PFSK-1 (cell line): ENCODE measurements at regions not wholly inside any gene's neighbourhood (a gene's known extent, or its start where the extent isn't known, plus 50 kb on each side); places are given as distances from the start of the nearest gene placed in this dataset.

Source experiments
- FOXP2 ChIP-seq: optimal IDR thresholded peaks from 2 replicates; pipeline ENCODE3; 2011; ENCODE audit warnings: borderline replicate concordance, control low read depth, inconsistent platforms; ENCODE audit not compliant: insufficient read depth; ENCODE audit errors: extremely low read length, extremely low read depth
- POLR2AphosphoS5 ChIP-seq: IDR thresholded peaks from 2 replicates; pipeline ENCODE4 v1.6.1; 2012; ENCODE audit warnings: low read depth, mild to moderate bottlenecking, control low read depth, low read length, moderate library complexity
- SIN3A ChIP-seq: IDR thresholded peaks from 2 replicates; pipeline ENCODE4 v1.6.1; 2012; ENCODE audit warnings: mild to moderate bottlenecking, low read length, moderate library complexity, borderline replicate concordance; ENCODE audit not compliant: insufficient read depth
- TAF1 ChIP-seq: IDR thresholded peaks from 2 replicates; pipeline ENCODE4 v1.6.1; 2012; ENCODE audit warnings: low read length, control low read depth, borderline replicate concordance; ENCODE audit not compliant: insufficient read depth
- TF ChIP-seq, protein P1 (sequence below), 2 experiments: IDR thresholded peaks; 2 replicates each; pipeline versions ENCODE4 v1.6.1 to v1.8.0; 2011 to 2012; ENCODE audit warnings: low read depth in 2 of 2, low read length in 2 of 2, control low read depth in 1 of 2, inconsistent platforms in 1 of 2, mild to moderate bottlenecking in 1 of 2, moderate library complexity in 1 of 2; ENCODE audit not compliant: insufficient read depth in 1 of 2

DNA sequence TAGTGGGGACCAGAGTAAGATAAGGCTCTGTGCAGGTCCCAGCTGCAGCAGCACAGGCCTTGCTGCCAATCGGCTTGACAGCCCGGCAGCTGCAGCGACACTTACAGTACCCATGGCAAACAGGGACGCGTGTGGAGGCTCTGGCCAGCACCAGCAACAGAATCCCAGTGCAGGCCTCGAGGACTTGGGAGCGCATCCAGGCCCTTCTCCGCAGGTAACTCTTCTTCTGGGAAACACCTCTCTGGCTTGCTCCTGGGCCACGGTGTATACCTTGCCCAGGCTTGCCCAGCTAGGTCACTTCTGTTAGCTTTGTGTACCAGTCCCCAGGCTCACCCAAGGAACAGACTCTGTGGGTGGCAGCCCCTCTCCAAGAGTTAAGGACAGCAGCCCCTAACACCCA is 126.7 kb downstream of the CTTN start:
- TF ChIP-seq, protein P1, sequence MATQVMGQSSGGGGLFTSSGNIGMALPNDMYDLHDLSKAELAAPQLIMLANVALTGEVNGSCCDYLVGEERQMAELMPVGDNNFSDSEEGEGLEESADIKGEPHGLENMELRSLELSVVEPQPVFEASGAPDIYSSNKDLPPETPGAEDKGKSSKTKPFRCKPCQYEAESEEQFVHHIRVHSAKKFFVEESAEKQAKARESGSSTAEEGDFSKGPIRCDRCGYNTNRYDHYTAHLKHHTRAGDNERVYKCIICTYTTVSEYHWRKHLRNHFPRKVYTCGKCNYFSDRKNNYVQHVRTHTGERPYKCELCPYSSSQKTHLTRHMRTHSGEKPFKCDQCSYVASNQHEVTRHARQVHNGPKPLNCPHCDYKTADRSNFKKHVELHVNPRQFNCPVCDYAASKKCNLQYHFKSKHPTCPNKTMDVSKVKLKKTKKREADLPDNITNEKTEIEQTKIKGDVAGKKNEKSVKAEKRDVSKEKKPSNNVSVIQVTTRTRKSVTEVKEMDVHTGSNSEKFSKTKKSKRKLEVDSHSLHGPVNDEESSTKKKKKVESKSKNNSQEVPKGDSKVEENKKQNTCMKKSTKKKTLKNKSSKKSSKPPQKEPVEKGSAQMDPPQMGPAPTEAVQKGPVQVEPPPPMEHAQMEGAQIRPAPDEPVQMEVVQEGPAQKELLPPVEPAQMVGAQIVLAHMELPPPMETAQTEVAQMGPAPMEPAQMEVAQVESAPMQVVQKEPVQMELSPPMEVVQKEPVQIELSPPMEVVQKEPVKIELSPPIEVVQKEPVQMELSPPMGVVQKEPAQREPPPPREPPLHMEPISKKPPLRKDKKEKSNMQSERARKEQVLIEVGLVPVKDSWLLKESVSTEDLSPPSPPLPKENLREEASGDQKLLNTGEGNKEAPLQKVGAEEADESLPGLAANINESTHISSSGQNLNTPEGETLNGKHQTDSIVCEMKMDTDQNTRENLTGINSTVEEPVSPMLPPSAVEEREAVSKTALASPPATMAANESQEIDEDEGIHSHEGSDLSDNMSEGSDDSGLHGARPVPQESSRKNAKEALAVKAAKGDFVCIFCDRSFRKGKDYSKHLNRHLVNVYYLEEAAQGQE (IDR thresholded peaks at IDR 0.05; ENCODE audit: insufficient read depth in 1 of 2, low read depth in 2 of 2, low read length in 2 of 2): no peak
- TF ChIP-seq FOXP2: no peak
- TF ChIP-seq POLR2AphosphoS5: no peak
- TF ChIP-seq TAF1: no peak
- TF ChIP-seq SIN3A: no peak

DNA sequence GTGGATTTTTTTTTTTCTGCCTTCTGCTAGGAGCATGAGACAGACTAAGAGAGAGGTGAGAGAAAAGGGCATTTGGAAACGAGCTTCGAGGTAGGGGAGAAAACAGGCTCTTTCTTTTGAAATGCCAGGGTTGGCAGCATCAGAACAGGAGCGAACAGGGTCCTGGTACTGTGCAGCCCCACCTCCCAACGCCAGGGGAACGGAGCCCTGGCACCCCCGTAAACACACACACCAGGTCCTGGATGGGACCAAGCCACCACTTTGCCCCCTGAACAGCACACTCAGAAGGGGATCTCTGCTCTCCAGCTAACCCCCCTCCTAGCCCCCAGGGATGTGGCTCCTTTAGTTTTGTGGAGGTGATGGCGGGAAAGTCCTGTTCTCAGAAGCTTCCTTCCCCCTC is 127.1 kb downstream of the CTTN start:
- no peak for TF ChIP-seq SIN3A
- no peak for TF ChIP-seq TAF1
- TF ChIP-seq POLR2AphosphoS5: no peak
- TF ChIP-seq FOXP2: no peak
- TF ChIP-seq, protein P1 (IDR thresholded peaks at IDR 0.05; ENCODE audit: insufficient read depth in 1 of 2, low read depth in 2 of 2, low read length in 2 of 2): no peak

DNA sequence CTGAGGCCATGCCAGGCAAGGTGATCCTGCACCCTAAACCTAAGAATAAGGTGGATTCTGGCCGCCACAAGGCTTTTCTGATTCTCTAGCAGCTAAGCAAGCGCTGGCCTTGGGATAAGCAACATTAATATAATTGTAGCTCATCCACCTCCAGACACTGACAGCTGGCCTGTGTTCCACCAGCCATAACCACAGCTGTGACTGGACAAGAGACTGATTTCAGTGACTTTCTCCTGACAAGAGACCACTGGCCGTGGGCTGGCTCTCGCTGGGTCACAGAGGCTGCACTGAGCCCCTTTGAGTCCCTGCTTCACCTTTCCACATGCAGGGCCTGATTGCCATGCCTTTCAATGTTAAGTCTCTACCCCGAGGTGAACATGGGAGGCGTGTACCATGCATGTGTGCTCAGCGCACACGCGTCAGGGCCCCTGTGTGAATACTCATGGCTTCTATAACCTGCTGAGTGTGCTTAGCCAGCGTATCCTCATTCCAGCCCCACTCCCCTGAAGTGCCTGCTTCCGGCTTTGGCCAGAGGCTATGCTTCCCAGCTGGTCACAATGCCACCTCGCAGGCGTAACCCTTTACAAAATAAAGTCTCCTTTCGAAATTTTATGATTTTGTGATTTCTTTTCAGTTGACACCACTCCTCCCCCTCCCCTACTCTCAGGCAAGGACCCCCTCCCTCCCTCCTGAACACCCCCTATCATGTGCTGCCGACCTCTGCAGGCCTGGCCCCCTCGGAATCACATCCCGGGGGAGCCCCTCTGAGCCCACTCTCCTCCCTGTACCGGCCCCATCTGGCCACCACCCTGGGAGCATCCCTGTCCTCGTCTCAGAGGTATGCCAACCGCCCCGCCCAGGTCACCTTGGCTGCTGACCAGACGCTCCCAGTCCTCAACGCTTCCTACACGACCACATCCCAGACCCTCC is 128.1 kb downstream of the CTTN start:
- TF ChIP-seq, protein P1 (IDR thresholded peaks at IDR 0.05; ENCODE audit: insufficient read depth in 1 of 2, low read depth in 2 of 2, low read length in 2 of 2): no peak
- TF ChIP-seq FOXP2: no peak
- no peak for TF ChIP-seq SIN3A
- no peak for TF ChIP-seq TAF1
- TF ChIP-seq POLR2AphosphoS5: no peak

DNA sequence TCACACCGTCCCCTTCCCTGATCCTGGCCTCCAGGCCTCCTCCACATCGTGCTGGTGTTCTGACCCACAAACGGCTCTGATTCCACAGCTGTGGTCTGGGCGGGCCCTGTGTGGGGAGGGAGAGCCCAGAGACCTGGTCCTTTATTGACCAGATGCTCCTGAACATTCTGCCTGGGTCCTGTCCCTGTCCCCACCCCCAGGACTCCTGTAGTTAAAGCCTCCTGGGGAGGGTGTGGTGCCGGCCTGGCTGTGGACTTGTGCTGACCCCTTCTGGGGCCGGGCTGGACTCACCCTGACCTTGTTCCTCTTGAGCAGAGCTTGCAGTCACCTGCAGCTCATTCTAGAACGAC is 128.7 kb downstream of the CTTN start:
- TF ChIP-seq FOXP2: no peak
- no peak for TF ChIP-seq POLR2AphosphoS5
- no peak for TF ChIP-seq SIN3A
- no peak for TF ChIP-seq TAF1
- TF ChIP-seq, protein P1 (IDR thresholded peaks at IDR 0.05; ENCODE audit: insufficient read depth in 1 of 2, low read depth in 2 of 2, low read length in 2 of 2): no peak
